Right hindlimb (tissue), 1 donor: ENCODE measurements at regions not wholly inside any gene's neighbourhood (a gene's known extent, or its start where the extent isn't known, plus 50 kb on each side); places are given as distances from the start of the nearest gene placed in this dataset.
"Not testable (repeated sequence)": the region's sequence is repeated elsewhere in the genome, so short reads cannot be mapped to it uniquely, and the experiment has no call there.

Source experiments
- DNase-seq: peaks from one replicate; pipeline ENCODE4 v3.0.0-alpha.2; 2018

DNA sequence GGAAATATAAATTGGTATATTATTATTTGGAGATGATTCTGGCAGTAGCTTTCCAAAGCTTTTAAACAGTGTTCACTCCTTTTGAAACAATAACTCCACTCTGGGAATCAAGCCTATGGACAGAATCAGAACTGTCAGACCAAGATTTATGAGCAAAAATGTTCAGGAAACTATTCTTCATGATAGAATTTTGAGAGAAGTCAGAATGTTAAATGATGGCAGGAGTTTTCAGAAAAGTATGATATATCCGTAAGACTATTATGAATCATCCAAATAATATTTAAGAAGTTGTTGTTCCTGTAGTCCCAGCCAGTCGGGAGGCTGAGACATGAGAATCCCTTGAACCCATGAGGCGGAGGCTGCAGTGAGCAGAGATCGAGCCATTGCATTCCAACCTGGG is 50.5 kb upstream of the ADGRG2 start:
- no peak for DNase-seq

DNA sequence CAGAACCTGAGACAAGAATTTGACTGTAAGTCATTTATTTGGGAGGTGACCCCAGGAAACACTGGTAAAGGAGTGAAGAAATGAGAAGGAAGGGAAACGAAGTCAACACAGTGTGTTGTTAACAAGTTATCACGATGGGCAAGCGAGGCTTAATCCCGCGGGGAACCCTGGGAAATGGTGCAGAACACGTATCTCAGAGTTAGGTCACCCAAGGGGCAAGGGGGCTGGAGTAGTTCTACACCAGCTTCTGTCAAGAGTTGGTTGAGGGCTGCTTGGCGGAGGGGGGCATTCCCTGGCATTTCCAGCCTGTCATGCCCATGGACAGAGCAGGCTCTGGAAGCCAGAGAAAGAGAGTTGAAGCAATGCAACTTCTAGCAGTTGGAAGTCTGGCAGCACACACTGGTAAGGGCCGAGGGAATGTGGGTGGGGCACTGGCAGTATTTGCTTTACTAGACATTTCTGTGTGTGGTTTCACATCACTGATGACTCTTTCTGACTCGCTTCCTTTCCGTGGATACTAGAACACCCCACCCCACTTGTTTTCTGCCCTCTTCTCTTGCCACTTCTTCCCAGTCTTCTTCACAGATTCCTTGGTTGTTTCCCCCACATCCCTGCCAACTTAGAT is 52.2 kb upstream of the ADGRG2 start:
- DNase-seq, result no peak

DNA sequence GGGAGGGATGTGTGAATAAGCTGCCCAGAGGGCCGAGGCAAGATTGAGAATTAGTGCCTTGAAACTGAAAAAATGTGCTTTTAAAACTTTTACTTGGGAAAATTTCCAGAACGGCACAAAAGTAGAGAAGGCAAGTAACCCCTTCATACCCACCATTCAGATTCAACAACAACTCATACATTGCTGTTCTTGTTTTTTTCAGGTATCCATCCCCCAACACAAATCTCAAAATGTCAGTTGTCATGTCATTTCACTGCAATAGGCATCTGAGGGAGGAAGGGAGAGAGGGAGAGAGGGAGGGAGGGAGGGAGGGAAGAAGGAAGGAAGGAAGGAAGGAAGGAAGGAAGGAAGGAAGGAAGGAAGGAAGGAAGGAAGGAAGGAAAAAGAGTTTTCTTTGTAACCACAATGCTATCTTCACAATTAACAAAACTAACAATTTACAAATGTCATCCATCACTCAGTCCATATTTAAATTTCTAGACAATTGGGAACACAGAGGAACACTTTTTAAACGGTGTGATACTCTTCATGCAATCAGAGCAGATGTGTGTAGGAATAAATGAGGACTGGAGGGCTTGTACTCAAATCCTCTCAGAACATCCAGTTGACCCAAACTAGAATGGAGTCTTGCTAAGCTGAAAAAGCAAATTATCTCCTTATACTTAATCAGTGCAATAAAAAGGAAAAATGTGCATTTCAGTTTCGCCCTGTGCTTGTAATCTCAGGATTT is 54.8 kb upstream of the ADGRG2 start:
- no peak for DNase-seq

DNA sequence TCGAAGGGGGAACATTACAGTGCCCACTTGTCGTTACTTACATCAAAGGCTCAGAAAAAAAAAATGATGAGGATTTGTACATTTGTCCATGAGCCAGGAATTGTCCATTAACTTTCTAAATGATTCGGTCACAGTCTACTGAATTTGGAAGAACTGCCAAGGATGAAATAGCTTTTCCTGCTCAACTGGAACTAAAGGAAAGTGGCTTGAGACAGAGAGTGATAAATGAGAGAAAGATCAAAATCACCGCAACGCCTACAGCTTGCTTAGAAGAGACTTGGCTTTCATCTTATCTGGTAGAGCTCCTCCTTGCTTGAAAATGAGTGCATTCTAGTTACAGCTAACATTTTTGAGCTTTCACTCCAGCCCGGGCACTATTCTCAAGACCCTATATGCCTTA is 55.5 kb upstream of the ADGRG2 start:
- no peak for DNase-seq

DNA sequence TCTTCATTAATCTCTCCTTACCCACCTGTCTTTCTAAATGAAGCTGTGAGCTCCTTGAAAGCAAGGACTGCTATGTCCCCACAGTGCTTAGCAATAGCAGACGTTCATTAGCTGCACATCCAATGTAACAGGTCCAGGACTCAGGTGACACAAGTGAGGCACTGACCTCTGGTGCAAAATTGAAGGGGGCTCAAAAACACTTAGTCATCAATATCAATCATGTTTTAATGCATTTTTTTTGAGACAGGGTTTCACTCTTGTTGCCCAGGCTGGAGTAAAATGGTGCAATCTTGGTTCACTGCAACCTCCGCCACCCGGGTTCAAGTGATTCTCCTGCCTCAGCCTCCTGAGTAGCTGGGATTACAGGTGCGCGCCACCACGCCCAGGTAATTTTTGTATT is 56.1 kb upstream of the ADGRG2 start:
- no peak for DNase-seq

DNA sequence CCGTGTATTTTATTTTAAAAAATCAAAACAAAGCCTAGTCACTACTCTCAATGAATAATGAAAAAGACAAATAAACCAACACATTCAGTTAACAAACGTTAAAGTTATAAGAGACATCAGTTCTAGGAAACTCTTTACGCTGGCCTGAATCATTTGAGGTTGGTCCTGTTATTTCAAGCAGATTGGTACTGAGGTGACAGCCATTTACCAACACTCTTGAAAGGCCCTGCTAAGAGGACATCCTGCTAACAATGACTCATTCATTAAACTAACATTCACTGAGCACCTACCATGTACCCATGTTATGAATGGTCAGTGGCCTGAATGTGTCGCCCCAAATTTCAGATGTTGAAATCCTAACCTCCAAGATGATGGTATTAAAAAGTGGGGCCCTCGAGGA is 57.1 kb upstream of the ADGRG2 start:
- no peak for DNase-seq

DNA sequence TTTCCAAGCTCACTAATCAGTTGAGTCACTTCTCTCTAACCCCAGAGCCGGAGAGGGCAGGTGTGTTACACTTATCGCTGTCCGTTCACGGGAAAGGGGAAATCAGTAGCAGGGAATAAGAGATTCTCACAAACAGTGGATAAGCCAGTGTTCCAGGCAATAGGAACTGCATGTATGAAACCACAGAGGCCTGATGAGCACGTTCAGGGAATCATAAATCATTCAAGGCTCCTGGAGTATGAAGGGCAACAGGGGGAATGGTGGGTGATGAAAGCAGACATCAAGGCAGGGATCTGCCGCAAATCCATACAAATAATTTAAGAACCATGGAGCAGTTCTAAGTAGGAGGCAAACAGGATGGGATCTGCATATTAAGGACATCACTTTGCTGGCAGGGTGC is 59.1 kb upstream of the ADGRG2 start:
- DNase-seq, result no peak

DNA sequence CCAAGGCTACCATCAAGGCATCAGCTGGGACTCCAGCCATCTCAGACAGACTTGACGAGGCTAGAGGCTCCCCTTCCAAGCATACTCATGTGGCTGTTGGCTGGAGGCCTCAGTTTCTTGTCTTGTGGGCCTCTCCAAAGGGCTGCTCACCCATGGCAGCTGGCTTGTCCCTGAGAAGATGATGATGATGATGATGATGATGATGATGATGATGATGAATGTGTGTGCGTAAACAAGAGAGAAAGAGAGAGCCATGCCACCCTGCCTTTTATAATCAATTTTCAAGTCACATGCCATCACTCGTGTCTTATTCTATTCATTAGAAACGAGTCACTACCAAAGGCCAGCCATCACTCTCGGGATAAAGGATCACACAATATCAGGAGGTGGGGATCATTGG is 60.5 kb upstream of the ADGRG2 start:
- DNase-seq, result no peak

DNA sequence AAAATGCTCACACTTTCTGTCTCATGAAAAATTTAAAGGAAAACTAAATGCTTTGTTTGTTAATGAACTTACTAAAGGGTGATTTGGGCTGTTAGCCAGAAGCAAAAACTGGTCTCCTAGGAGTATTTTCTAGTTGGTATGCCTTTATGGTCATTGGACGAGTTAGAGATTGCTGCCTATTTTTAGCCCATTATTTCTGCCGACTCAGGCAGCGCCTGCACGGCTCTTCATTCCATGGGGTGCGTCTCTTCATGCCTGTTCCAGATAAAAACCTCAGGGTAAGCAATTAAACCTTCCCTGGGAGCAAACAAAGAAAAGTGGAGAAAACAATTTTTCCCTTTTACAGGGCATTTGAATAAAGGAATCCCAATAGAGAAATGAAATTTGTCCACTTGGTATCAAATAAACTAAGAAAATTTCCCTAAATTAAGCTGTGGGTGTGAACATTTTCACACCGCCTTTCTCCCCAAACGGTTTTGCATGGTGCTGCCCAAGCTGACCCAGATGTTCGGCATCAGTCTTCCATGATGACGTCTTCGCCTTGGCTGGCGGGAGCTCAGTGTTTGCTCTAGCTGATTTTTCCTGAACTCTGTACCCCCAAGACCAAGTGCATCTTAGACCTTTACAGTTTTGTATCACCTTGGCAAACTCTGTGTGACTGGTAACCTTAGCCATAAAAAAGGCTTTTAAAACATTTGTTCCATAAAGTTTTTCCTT is 61.7 kb upstream of the ADGRG2 start:
- no peak for DNase-seq

DNA sequence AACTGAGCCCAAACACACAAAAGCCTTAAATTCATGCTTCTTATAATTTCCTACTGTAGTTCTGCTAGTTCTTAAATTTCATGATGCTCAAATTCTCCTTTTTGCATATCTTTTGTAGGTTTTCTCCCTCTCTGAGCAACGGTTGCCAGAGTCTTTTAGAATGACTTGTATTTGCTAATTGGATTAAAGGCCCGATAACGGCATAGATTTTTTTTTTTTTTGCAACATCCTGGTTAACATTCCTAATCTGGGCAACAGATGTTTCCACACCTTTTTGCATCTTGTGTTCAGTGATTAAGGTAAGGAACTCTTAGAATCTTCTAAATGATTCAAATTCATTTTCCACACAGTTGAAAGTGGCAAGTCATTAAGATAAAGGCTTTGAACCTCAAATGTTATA is 66.3 kb upstream of the ADGRG2 start:
- no peak for DNase-seq

DNA sequence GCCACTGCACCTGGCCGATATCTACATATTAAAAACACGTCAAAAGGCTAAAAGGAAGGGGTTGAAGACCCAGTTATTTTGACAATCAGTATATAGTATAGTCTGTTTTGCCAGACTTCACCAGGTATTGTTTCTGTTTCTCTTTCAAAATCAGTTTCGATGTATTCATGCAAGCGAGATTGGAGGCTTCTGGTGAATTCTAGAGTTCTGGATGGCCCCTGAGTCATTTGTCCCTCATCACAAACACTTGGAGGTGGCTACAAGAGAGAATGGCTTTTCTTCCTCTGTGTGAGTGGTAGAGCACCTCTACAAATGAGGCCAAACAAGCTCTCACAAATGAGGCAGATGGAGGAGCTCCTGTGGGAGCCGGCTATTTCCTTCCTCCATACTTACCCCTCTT is 68.6 kb upstream of the ADGRG2 start:
- no peak for DNase-seq

DNA sequence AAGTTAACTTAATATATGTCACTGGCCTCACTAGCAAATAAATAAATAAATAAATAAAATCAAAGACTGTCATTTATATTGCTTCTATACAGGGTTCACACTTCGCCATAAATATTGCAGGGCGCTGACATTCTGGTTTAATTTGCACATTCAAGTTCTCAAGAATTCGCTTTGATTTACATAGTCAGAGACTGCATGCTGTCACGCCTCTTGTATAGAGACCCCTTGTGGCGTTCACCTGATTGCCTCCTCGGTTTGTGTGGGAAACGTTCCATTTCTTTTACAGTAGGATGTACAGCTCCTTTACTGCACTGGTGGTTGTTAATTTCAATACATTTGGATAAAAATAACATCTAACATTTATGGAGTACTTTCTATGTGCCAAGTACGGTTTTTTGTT is 71.3 kb upstream of the ADGRG2 start:
- no peak for DNase-seq

DNA sequence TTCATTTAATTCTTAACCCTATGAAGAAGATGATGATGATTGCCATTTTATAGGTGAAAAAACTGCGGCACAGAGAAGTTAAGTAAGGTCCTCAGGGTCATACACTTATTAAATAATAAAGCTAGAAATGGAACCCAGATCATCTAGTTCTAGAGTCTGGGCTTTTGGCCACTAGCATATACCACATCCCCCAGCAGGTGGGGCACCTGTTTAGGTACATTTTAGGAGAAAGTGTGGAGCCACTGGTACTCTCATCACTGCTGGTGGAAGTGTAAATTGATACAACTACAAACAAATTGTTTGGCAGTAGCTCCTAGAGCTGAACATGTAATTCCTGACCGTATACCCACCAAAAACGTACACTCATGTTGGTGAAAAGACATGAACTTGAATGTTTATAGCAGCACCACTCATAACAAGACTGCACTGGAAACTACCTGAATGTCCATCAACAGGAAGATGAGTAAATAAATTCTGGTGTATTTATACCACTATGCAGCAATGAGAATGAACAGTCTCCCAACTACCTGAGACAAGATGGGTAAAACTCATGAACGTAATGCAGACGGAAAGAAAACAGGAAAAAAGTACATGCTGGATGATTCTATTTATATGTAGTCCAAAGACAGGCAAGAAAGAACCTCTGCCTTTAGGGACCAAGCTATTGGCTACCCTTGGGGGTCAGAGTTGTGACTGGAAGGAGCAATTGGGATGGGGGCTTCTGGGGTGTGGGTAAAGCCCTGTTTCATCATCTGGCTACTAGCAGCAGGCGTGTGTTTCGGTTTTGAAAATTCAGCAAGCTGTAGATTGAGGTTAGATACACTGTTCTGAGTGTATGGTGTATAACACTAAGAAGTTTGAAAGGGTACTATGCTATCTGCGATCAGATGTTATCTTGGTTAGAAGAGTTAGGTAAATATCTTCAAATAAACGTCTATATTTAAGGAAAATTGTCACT is 72.3 kb upstream of the ADGRG2 start:
- DNase-seq, result no peak

DNA sequence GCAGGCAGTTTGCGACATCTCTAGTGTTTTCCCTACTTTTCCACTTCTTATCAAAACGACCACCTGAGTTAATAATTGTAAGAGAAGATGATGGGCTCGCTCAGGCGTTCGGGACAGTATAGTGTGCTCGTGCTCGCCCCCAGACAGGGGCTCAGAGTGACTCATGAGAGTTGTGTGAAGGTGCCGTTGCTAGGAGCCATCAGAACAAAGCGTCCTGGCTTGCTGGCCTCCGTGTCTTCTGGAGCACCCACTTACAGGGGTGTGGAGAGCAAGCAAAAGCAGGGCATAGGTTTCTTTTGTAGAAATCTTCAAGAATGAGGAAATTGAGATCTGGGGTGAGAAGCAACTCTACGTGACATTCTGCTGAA is 73.0 kb upstream of the ADGRG2 start:
- no peak for DNase-seq

DNA sequence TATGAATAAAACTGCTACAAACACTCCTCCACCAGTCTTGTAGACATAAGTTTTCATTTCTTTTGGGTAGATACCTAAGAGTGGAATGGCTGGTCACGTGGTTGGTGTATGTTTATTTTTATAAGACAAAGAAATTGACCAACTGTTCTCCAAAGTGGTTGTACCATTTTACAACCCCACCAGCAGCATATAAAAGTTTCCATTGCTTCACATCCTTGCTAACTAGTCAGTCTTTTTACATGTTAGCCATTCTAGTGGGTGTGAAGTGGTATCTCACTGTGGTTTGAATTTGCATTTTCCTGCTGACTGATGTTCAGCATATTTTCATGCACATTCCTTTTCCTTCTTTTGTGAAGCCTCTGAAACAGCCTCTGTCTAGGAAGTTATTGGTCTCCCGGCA is 76.2 kb upstream of the ADGRG2 start:
- no peak for DNase-seq

DNA sequence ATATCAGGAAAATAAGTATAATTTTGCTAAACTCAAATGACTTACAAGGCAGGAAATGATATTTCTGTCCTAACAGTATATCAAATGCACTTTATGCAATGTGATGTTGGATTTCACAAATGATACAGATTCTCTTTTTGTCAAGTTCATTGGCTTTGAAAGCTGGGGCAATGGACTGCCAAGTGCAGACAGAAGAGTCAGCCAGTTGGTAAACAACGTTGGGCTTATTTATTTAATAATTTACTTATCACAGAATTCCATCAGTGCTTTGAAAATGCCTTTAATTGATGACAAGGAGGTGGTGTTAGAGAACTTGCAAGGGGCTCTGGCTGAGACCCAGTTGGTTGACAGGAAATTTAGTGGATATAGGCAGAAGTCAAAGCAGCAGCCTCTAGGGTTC is 79.9 kb upstream of the ADGRG2 start:
- DNase-seq, result no peak

DNA sequence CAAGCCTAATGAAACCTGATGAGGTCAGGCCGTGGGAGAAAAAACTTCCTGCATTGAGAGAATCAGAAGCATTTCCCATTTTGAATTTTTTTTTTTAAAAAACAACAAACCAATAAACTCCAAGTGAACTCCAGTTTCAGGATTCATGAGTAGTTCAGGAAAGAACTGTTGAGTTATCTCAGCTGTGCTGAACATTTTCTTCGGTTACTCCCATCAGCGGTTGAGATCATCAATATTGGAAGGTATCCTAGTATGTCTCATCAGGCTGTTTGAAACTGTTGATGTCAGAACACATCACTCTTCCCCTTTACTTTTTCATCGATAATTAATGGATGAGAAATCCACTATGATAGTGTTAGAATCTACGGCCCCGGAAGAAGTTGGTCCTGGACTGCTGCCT is 82.4 kb upstream of the ADGRG2 start:
- DNase-seq, result no peak

DNA sequence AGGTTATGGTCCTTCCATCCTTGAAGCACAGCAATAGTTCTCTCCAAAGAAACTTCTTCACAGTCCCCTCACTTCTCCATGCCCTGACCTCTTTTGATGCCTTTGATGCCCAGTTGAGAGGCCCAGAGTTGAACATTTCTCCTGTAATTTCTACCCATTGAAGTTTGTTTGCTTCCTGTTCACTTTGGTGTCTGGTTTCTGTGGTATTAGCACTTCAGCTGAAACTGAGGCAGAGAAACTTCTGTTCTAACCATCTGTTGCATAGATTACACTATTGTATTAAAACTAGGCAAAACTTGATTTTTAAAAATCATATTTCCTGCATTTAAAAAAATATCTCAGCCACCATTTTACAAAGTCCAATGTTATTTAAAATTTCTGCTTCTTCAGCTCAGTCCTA is 89.8 kb upstream of the ADGRG2 start:
- no peak for DNase-seq

DNA sequence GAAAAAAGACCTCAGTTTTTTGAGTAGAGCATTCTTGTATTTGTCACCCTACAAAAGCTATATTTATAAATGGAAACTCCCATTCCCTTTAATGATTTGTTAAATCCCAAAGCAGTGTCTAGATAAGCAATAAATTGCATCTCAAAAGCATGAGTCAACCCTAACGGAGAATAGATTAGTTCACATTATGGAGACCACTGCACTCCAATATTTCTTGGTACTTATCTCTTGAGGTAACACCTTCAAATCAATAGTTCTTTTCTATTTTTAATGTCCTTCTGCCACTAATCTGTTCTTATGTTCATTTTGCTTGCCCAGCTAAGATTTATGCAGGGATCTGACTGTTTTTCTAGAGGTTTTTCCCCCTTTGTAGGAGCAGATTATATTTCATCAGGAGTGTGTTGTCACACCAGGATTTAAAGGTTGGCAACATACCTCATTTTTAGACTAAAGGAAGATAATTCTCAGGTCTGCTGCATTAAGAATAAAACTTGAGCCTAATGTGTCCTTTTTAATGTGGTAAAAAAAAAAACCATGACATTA is 91.4 kb upstream of the ADGRG2 start:
- no peak for DNase-seq

DNA sequence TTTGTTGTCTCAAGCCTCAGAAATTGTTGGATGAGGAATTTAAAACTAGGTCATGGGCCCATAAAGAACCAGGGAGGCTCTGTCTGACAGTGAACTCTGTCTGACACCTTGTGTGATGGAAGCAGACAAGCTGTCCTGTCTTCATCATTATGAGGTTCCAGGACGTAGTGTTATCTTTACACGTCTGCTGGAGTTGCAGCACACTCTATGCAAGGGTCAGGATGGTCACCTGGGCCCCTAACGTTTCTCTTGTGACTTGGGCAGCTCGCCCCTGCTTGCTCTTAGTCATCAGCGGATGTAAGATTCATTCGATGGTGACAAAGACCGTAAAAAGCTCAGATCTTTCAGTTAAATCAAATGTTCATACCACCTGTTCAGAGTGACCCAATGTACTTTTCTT is 92.0 kb upstream of the ADGRG2 start:
- no peak for DNase-seq

DNA sequence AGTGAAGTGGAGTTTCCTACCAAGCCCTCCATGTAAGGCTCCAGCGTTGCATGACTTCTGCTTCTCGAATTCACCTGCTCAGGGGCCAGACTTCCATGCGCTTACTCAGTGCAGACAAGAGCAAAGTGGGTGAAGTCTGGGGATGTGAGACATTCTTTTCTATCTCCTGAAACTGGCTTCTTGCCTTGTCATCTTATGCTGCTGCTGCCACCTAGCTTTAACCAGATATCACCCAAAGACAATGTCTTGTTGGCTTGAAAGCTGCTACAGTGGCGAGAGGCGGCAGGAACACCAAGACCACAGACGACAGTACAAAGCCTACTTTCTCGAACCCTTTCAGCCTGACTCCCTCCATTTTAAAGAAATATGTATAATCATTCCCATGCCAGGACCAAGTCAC is 103.6 kb upstream of the ADGRG2 start:
- no peak for DNase-seq

DNA sequence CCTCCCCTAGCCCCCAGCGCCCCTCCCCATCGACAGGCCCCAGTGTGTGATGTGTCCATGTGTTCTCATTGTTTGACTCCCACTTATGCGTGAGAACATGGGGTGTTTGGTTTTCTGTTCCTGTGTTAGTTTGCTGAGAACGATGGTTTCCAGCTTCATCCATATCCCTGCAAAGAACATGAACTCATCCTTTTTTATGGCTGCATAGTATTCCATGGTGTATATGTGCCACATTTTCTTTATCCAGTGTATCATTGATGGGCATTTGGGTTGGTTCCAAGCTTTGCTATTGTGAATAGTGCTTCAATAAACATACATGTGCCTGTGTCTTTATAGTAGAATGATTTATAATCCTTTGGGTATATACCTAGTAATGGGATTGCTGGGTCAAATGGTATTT is 107.6 kb upstream of the ADGRG2 start:
- DNase-seq, result not testable (repeated sequence)

DNA sequence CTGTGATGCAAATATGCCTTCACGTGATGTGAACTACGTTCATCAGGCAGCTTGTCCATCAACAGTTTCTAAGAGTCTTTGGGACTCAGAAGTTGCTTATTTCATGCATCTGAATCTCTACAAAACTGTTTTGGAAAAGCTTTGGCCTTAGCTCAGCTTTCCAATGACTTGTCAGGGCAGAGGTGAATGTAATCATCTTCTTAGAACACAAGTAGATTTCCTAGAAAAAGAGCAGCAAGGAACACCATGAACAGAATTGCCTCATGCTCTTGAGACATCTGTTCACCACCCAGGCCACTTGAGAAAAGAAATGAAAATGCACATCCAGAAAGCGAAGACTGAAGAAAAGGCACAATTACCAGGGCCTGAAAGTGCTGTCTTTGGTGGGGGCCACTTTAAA is 105.8 kb upstream of the PDHA1 start:
- no peak for DNase-seq
